NCI-H146 (cell line): ENCODE measurements at regions not wholly inside any gene's neighbourhood (a gene's known extent, or its start where the extent isn't known, plus 50 kb on each side); places are given as distances from the start of the nearest gene placed in this dataset.

Experiments used
- DNase-seq: peaks from one replicate; lab custom pipeline; 2025; lab: John Stamatoyannopoulos, UW

DNA sequence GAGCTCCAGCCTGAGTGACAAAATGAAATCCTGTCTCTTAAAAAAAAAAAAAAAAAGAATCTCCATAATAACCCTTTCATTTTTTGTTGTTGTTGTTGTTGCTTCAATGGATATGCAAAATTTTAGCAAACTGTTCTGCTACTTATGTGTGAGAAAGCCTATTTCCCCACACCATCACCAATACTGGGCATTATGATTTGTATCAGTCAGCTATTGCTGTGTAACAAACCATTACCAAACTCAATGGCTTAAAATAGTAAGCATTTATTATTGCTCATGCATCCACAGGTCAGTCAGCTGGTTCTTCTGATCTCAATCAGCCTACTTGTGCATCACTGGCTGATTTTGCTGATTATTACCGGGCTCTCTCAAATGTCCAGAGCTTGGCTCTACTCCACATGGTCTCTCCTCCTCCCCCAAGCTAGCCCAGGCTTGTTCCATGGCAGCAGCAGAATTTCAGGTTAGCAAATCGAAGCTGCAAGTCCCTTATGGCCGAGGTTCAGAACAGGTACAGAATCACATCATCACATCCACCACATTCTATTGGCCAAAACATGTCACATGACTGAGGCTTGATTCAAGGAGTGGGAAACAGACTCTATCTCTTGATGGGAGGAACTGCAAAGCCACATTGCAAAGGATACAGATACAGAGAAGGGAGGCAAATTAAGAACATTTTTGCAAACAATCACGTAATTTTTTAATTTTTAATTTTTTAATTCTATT is 135.1 kb downstream of the MN1 start:
- no peak for DNase-seq

DNA sequence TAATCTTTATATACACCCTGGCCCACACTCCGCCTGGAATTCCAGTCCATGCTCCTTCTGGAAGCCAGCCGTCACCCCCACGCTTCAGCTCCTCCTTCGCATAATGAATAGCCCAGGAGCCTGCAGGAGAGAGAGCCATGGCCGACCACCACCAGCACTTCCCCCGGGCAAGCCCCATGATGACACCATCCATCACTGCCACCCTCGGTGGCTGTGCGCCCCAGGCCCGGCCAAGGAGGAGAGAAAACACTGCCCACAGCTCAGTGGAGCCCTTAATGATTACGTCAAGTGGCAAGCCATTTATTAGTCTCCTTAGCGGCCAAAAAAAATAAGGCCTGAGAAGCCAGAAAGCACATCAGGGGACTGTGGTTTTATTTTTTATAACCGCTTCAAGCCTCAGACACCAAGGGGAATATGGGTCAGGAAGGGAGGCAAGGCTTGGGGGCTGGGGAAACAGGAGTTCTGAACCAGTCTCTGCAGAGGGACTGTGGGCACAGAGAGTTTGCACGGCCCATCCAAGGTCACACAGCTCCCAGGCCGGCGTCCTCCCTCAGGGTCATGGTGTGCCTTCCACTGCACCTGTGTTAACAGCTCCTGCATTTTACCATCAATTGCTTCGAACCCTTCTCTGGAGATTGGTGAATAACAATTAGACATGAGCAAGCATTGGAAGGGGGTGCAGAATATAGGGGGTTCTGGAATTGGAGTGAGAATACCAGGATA is 134.3 kb downstream of the MN1 start:
- DNase-seq = no peak

DNA sequence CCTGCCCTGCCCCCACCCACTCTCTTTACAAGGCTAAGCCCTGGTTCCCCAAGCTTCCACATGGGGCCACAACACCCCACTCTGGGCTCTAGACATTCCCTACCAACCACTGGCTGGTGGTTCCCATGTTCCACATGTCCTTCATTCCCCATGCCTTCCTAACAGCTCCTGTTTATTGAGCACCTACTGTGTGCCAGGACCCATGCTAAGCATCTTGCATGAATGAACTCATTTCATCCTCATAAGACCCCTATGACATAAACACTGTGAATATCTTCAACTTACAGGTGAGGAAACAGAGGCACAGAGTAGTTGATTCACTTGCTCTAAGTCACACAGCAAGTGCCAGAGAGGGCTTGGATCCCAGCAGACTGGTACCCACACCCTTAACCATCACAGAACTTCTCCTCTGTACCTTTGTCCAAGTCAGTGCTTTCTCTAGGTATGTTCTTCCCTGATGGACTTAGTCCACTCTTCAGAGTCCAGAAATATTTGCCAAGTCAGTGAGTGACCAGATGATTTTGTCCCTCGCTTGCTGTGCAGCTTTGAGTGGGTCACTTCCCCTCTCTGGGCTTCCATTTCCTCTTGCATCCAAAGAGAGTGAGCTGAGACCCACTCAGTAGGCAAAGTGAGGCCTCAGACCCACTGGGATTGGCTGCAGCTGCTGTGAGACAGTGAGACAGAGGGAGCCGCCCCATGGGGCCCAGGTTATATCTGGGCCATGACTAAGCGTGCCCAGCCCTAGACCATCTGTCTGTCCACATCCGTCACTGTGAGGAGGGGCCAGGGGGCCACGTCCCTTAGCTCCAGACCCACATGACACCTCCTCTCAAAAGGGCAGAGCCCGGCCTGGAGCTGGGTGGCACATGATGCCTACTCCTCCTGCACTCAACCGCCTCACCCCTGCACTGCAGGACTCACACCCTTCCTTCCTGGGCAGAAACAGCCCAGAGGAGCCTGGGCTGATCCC is 132.4 kb downstream of the MN1 start:
- no peak for DNase-seq

DNA sequence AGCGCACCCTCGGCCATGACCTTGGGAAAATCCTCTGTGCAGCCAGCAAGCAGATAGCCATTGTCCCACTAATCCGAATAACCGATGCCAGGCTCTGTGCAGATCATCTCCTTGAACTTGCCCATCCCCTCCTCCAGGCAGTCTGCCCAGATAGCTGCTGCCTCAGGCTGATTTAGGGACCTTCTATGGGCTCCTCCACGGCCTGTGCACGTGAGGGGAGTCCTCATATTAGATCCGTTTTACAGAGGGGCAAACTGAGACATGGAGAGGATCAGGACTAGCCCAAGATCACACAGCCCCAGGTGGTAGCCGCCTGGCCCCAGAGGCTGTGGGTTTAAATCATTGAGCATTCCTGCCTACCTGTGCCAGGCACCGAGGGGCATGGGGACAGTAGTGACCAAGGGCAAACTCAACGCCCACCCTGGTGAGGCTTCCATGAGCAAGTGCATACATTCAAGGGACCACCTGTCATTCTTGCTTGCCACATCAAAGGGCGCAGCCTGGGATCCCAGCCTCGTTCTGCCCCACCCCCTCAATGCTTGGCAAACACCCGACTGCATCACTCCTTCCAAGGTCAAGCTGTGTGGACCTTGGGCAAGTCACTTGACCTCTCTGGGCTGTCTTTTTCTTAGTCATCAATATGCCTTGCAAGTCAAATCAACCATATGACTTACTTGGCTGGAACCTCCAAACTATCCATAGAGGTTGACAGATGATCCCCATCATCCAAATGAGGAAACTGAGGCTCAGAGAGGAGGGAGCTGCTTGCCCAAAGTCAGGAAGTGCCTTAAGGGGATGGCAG is 131.6 kb downstream of the MN1 start:
- no peak for DNase-seq

DNA sequence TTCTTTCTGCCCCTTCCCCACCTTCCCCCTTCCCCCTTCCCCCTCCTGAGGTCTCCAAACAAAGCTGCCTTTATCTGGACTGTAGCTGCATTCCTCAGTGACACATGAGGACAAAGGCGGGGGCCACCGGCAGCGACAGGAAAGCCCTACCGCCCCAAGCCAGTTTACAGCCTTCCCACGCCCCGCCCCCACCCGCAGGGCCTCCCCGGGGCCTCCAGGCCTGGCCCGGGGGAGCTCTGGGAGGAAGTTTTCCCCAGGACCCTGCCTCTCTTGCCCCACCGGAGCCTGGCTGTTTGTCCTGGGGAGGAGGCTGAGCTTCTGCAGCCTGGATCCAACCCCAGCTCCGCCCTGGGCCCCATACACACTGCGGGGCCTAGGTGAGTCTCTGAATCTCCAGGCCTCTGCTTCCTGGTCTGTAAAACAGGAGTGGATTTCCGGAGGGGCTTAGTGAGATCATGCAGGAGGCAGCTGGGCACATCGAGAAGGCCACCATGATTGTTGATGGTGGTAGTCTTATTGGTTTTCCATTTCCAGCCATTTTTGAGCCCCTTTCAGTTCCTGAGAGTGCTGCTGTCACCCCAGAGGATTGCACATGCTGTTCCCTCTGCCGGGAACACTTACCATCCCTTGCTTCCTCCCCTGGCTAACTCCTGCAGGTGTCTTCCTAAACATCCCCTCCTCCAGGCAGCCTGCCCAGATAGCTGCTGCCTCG is 130.7 kb downstream of the MN1 start:
- no peak for DNase-seq

DNA sequence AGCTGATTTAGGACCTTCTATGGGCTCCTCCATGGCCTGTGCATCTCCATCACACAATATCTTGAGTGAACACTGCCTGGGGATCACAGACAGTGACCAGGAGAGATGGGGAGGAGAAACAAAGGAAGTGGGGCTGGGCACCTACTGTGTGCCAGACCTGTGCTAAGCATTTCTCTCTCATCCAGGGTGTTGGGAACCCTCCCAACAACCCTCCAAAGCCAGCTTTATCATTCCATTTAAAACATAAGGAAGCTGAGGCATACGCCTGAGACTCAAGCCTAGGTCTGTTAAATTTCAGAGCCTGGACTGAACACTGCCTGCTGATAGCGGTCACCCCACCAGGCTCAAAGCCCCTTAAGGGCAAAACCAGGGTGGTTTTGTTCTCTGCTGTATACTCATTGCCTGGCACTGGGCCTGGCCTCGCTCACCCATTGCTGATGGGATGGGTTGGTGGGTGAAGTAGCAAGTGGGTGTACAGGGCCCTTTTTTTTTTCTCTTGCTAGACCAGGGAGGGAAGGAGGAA is 130.1 kb downstream of the MN1 start:
- no peak for DNase-seq

DNA sequence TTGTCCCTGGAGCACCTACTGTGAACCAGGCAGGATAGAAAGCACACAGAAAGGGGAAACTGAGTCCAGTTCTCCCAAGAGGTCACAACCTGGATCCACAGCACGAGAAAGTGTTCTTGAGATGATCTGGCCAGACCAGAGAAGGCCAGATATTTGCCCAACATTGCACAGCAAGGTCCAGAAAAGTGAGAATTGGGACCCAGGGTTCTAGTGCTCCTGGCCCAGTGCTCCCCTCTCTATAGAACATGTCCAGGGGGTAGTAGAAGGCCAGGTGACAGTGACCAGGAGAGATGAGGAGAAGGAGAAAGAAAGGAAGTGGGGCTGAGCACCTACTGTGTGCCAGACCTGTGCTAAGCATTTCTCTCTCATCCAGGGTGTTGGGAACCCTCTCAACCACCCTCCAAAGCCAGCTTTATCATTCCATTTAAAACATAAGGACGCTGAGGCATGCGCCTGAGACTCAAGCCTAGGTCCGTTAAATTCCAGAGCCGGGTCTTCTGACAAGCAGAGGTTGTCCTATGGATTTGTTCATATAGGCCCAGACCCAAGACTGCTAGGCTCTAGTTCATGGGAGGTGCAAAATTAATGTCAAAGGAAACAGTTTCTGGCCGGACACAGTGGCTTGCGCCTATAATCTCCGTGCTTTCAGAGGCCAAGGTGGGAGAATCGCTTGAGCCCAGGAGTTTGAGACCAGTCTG is 128.7 kb downstream of the MN1 start:
- DNase-seq = no peak

DNA sequence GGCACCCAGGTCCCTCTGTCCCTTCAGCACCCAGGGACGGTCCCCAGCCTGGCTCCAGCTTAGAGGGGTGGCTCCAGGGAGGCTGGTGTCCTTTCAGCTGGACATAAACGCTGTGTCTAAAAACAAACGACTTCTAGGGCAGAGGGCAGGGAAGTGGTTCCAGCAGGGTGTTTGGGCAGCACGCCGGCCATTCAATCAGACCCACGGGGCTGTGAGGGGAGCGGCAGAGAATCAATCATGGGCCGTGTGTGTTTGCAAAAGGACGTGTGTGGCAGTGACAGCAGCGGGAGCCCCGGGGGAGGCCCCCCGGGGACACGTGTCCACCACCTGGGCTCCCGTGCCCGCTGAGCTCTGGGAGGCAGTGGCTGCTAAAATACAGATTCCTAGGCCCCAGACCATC is 127.7 kb downstream of the MN1 start:
- DNase-seq = peak; percentile 17

DNA sequence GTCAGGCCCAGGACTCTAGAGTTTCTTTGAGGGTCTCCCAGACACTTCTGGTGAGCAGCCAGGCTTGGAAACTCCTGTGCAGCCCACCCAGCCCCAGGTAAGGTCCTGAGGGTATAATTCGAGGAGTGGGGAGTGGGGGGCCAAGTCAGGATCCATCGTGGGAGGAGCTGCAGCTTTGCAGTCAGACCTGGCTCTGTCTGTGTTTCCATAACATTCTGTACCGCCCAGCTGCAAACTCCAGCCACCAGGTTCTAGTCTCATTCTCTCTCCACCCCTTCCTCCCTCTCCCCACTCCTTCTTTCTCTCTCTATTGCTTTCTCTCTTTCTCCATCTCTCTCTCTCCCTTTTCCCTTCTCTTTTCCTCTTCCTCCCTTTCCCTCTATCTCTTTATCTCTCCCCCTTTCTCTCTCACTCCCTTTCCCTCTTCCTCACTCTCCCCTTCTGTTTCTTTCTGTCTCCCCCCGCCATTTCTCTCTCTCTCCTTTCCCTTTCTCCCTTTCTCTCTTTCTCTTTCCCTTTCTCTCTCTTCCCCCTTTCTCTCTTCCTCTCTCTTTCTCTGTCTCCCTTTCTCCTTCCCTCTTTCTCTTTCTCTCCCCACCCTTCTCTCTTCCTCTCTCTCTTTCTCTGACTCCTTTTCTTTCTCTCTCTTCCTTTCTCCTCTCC is 127.2 kb downstream of the MN1 start:
- no peak for DNase-seq

DNA sequence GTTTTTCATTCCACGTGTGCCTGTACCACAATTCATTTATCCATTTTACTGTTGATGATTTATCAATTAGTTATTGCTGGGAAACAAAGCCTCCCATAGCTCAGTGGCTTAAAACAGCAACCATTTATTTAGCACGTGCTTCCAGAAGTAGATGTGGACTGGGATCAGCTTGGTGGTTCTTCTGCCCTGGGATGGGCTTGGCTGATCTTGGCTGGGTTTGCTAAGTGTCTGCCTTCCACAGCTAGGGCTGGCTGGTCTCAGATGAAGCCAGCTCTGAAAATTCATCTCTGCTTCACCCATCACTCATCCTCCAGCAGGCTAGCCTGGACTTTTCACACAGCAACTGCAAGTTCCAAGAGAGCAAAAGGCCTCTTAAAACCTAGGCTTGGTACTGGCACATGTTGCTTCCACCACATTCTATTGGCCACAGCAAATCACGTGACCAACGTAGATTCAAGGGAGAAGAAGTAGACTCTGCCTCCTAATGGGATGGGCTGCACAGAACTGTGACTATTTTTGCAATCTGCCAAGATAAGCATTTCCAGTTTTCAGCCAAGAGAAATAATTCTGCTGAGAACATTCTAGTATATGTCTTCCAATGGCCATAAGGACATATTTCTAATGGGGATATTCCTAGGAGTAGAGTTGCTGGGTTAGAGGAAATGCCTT is 124.9 kb downstream of the MN1 start:
- no peak for DNase-seq

DNA sequence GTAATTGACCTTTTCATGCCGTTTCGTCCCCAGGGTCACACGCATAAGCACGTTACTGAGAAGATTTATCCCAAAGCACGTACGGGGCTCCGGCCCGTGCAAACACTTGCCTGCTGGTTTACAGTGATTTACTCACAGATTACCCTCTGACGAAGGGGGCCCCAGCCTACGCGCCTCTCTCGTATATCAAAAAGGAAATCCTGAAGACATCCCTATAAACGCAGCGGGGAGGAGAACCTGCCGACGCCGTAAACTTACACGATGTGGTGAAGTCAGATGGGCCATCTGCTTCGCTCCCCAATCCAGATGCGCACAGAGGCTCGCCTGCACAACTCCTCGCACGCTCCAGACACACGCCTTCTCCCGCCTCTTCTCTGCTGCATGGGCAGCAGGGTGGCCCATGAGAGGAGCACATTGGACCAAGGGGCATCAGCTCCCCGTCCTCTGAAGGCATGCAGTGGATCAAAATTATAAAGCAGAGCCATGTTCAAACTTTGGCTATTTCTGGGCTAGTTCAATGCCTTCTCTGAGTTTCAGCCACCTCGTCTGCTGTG is 123.6 kb downstream of the MN1 start:
- DNase-seq = no peak

DNA sequence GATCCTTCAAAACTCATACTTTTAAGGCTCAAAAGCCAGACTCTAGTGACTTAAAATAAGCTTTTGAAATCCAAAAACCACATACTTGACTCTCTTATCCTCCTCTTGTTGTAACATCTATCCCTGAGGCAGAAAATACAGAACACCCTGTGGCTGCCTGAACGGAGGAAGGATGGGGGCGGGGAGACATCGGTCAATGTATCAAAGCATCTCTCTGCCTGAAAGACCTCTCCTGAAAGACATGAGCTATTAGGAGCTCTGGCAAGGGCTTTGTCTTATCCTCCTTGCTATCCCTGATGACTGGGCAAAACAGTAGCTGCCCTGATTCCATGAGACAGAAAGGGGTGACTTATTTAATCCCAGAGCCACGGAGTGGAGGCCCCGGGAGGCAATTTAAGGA is 122.4 kb downstream of the MN1 start:
- no peak for DNase-seq

DNA sequence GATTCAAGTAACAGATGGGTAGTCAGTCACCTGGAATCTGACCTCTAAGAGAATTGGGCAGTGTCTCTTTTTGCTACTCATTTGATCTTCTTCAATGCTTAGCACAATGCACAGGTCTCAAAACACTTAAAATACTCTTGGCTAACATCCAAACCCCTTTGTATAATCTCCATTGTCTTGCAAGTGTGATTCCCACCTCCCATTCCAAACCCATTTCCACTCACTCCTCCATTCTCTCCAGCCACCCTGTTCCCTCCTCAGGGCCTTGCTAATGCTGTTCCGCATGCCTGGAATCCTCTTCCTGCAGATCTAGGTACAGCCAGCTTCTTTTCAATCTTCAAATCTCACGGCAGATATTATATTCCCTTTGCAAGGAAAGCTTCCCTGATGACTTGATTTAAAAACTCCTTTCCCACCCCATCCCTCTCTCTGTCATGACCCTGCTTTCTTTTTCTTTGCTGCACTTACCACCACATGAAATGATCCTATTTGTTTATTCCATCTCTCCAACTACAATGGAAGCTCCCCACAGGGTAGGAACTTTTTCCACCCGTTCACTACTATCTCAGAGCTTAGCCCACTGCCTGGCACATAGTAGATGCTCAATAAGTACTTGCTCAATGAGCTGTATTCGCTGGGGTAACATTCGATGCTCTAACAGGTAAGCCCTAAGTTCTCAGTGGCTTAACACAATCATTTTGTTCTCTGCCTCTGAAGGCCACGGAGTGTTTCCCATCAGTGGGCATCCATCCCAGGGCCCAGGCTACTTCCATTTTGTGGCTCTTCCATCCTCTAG is 121.7 kb downstream of the MN1 start:
- DNase-seq = no peak

DNA sequence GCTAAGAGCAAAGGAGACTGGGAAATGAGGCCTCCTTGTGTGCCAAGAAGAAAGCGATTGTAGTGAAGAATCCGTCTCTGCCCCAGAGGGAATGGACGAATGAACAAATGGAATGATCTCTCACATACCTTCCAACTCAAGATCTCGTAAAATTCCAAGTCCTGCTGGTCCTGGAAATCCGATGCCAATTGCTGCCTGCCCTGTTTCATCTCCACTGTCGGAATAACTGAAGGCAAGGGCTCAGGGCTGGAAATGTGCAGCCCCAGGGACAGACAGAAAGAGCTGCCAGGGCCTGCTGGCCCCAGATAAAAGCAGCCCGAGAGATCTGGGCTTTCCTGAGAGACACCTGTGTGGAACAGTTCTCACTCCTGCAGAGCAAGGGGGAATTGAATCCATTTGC is 120.9 kb downstream of the MN1 start:
- no peak for DNase-seq

DNA sequence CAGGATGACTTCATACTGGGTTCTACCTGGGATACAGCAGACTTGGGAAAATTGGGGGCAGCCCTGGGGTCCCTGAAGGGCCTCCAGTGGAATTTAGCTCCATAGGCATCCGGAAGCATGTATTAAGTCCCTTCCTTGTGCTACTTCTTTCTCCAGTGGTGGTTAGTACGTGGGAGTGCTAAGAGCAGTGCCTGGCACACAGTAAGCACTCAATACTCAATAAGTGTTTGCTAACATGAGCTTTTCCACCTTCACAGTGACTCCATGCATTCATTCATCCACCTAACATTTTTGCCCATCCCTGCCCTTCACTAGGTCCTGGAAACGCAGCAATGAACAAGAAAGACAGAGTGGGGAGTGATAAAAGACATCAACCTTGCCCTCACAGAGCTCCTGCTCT is 120.5 kb downstream of the MN1 start:
- DNase-seq = no peak

DNA sequence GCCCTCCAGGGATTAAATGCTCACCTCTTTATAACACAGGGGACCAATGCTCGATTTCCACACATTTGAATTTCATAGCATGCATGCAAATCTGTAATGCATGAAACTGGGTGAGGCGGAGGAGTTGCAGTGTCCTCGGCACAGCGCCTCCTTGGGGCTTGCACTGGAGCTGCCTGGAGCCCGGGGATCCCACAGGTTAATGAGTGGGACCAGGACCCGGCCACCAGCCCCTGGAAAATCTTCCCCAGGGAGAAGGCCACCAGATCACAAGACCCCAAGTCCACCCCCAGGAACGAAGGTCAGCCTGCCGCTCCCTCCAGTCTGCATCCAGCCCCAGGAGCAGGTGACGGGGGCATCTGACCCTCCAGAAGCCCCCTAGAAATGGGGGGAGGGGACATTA is 119.1 kb downstream of the MN1 start:
- DNase-seq = no peak

DNA sequence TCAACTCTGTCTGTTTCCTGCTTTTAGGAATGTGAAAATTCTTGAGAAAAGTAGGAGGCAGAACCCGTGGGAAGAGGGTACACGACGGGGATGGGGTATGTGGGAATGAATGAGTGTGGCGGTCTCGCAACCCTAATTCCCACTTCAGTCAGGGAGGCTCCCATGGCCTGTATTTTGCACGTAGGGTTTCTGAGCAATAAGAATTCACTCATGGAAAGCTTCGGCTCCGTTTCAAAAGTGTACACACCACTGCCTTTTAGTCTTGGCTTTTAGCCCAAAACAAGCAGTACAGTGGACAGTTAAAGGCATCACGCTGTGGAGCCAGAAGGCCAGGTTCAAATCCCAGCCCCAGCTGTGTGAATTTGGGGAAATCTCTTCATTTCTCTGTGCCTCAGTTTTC is 116.7 kb downstream of the MN1 start:
- no peak for DNase-seq

DNA sequence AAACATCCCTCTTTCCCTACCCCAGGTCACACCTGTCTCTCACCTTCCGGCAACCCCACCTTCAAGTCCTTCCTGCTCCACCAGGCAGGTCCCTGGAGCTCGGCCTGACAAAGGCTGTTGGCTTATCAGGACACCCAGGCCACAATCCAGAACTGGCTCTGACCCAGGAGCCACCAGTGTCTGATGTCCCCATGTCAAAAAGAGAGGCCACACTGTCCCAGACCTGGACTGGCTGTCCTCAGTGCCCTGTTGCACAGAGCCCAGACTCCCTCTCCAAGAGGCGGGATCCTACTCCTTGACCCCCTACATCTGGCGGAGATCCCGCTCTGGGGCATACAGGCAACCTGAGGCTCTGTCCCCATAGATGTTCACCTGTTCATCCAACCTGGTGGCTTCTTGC is 116.0 kb downstream of the MN1 start:
- DNase-seq = no peak
